ENCODE measurements at regions not wholly inside any gene's neighbourhood (a gene's known extent, or its start where the extent isn't known, plus 50 kb on each side); places are given as distances from the start of the nearest gene placed in this dataset.
"Not testable (repeated sequence)": the region's sequence is repeated elsewhere in the genome, so short reads cannot be mapped to it uniquely, and the experiment has no call there.

- DNase-seq (ENCODE audit: low read depth): no peak
These were observed 62.6 kb downstream of the DUSP6 start for GRCh38 chr12:89289720-89290119.

GRCh38 chr12:89288959-89289358 lies 63.3 kb downstream of the DUSP6 start:
- DNase-seq (ENCODE audit: low read depth): no peak

GRCh38 chr12:89286501-89286900 lies 65.8 kb downstream of the DUSP6 start:
- DNase-seq (ENCODE audit: low read depth): no peak

- no peak for DNase-seq (ENCODE audit: low read depth)
These were observed 70.8 kb downstream of the DUSP6 start for GRCh38 chr12:89281539-89281867.

- no peak for DNase-seq (ENCODE audit: low read depth)
These were observed 71.3 kb downstream of the DUSP6 start for GRCh38 chr12:89280833-89281538.

- DNase-seq (ENCODE audit: low read depth): no peak
These were observed 72.8 kb downstream of the DUSP6 start for GRCh38 chr12:89279499-89279898.

- no peak for DNase-seq (ENCODE audit: low read depth)
These were observed 73.4 kb downstream of the DUSP6 start for GRCh38 chr12:89278862-89279261.

GRCh38 chr12:89278169-89278568 lies 74.1 kb downstream of the DUSP6 start:
- DNase-seq (ENCODE audit: low read depth): no peak

GRCh38 chr12:89276860-89277259 lies 75.4 kb downstream of the DUSP6 start:
- DNase-seq (ENCODE audit: low read depth): no peak

GRCh38 chr12:89273525-89273924 lies 78.8 kb downstream of the DUSP6 start:
- no peak for DNase-seq (ENCODE audit: low read depth)

- DNase-seq (ENCODE audit: low read depth): no peak
These were observed 81.8 kb downstream of the DUSP6 start for GRCh38 chr12:89270548-89270947.

GRCh38 chr12:89269174-89269573 lies 83.1 kb downstream of the DUSP6 start:
- no peak for DNase-seq (ENCODE audit: low read depth)

- no peak for DNase-seq (ENCODE audit: low read depth)
These were observed 84.9 kb downstream of the DUSP6 start for GRCh38 chr12:89267404-89267803.

GRCh38 chr12:89266574-89267188 lies 85.6 kb downstream of the DUSP6 start:
- not testable (repeated sequence) for DNase-seq (ENCODE audit: low read depth)

- no peak for DNase-seq (ENCODE audit: low read depth)
These were observed 87.5 kb downstream of the DUSP6 start for GRCh38 chr12:89264837-89265236.

GRCh38 chr12:89263900-89264299 lies 88.4 kb downstream of the DUSP6 start:
- no peak for DNase-seq (ENCODE audit: low read depth)

- no peak for DNase-seq (ENCODE audit: low read depth)
These were observed 89.3 kb downstream of the DUSP6 start for GRCh38 chr12:89262855-89263552.

- DNase-seq (ENCODE audit: low read depth): no peak
These were observed 90.3 kb downstream of the DUSP6 start for GRCh38 chr12:89261982-89262381.

GRCh38 chr12:89260841-89261637 lies 91.3 kb downstream of the DUSP6 start:
- DNase-seq (ENCODE audit: low read depth): no peak

GRCh38 chr12:89259821-89260220 lies 92.5 kb downstream of the DUSP6 start:
- no peak for DNase-seq (ENCODE audit: low read depth)

GRCh38 chr12:89258240-89258969 lies 93.9 kb downstream of the DUSP6 start:
- no peak for DNase-seq (ENCODE audit: low read depth)

- no peak for DNase-seq (ENCODE audit: low read depth)
These were observed 95.0 kb downstream of the DUSP6 start for GRCh38 chr12:89257340-89257739.
